Activated CD4-positive, alpha-beta T cell treated with anti-CD3 and anti-CD28 coated beads, Interleukin-2, amount 50 U/mL, for 4 hours (primary cell): ENCODE measurements at regions not wholly inside any gene's neighbourhood (a gene's known extent, or its start where the extent isn't known, plus 50 kb on each side); places are given as distances from the start of the nearest gene placed in this dataset.
"Not testable (repeated sequence)": the region's sequence is repeated elsewhere in the genome, so short reads cannot be mapped to it uniquely, and the experiment has no call there.

Experiments used
- DNase-seq, 2 experiments: peaks; one replicate each; pipeline ENCODE4 v3.0.0-alpha.2; 2020

DNA sequence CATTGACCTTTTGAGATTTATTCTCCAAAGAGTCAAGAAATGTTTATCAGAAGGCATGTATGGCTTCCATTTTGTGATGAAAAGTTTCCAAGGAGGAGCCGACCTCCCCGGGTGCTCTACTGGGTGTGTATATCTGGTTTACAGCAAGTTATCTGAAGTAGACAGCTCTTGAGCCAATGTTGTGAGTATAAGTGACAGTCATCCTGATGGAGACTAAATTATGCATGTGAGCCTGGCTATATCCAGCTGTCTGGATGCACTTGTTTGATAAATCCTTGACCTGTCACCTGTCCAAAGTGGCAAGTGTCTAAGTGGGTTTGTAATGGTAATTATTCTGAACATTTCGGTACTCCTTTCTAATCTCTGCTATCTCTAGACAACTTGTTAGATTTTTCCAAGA lies 142.2 kb downstream of the NR2F2 start:
- DNase-seq = no peak

DNA sequence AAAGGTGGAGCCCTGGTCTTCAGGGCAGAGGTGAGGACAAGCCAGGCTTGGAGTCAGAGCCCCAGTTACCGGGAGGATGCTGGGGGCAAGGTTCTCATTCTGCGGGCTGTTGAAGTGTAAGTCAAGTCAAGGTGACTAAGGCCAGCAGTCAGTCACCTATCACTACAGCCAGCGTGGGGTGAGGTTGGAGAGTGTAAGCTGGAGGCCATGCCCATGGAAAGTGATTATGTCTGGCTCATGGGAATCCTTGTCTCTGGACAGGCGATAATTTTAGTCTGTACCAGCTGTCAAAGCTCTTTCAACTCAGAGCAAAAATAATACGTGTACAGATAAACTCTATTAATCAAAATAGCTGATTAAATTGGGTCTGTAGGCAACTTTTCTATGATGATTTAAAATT lies 143.1 kb downstream of the NR2F2 start:
- DNase-seq = no peak

DNA sequence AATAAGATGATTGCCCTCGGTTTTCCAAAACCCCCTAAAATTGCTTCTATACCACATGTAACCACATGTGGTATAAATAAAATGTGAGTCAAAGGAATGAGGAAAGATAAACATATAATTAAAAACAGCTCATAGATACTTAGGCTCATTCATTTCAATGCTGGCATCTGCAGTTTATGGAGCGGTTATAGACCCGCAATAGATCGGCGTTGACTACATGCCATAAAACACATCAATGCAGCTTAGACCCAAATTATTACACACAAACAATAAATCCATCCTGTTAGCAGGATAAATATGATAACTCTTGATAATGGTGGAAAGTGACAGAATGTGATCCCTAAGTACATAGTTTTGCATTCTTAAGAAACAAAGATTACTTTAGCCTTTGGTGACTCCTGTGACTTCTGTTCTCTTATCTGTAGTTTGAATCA lies 143.7 kb downstream of the NR2F2 start:
- no peak for DNase-seq

DNA sequence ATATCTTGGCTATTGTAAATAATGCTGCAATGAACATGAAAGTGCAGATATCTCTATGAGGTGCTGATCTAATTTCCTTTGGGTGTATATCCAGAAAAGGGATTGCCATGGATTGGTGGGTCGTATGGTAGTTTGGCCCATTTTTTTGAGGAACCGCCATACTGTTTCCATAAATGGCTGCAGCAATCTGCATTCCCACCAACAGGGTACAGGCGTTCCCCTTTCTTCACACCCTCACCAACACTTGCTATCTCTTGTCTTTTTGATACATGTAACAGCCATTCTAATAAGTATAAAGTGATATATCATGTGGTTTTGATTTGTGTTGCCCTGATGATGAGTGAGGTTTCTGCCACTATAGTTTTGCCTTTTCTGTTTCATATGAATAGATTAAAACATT lies 146.7 kb downstream of the NR2F2 start:
- no peak for DNase-seq

DNA sequence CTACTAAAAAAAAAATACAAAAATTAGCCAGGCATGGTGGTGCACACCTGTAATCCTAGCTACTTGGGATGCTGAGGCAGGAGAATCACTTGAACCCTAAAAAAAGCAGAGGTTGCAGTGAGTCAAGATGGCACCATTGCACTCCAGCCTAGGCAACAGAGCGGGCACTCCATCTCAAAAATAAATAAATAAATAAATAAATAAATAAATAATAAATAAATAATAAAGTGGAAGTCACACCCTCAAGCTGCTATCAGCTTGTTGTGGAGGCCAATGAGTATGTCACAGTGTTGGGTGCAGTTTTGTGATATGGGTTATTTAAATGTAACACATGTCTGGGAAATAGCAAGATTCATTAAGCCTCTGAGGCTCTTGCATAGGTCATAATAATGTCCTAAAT lies 153.9 kb downstream of the NR2F2 start:
- not testable (repeated sequence) for DNase-seq

DNA sequence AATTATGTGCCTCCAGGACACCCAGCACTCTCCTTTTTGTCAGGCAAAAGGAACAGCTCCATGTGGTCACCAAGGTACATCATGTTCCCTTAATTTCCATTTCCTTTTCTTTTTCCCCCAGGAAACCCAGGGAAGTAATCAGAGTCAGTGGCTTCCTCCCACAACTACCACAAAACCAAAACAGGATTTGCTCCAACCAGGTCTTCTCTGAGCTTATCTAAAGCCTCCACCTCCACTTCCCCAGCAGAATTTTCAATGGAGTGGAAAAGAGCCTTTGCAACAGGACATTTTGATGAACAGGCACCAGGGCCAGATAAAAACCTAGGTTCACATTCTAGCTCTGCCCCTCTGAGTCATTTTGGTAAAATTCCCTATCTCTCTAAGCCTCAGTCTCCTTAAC lies 154.3 kb downstream of the NR2F2 start:
- DNase-seq = no peak

DNA sequence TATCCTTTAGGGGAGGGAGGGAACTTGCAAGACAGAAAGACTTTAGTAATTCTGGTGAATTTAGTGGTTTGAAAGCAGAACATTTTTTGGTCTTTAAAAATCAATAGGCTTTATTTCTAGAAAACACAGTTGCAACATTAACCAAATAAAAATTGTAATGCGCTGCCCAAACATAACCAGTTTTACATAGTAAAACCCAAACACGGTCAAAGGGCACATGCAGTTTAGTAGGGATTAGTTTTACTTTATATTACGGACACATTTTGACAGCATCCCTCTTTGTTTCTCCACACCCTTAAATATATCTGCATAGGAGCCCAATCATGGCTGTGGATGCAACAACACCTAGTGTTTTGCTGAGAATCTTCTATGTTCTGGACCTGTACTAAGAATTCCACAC lies 156.7 kb downstream of the NR2F2 start:
- no peak for DNase-seq

DNA sequence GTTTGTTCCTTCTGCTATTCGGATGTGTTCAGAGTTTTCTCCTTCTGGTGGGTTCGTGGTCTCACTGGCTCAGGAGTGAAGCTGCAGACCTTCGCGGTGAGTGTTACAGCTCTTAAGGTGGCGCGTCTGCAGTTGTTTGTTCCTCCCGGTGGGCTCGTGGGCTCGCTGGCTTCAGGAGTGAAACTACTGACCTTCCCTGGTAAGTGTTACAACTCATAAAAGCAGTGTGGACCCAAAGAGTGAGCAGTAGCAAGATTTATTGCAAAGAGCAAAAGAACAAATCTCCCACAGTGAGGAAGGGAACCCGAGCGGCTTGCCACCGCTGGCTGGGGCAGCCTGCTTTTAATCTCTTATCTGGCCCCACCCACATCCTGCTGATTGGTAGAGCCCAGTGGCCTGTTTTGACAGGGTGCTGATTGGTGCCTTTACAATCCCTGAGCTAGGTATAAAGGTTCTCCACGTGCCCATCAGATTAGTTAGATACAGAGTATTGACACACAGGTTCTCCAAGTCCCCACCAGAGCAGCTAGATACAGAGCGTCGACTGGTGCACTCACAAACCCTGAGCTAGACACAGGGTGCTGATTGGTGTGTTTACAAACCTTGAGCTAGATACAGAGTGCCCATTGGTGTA lies 160.7 kb downstream of the NR2F2 start:
- not testable (repeated sequence) for DNase-seq

DNA sequence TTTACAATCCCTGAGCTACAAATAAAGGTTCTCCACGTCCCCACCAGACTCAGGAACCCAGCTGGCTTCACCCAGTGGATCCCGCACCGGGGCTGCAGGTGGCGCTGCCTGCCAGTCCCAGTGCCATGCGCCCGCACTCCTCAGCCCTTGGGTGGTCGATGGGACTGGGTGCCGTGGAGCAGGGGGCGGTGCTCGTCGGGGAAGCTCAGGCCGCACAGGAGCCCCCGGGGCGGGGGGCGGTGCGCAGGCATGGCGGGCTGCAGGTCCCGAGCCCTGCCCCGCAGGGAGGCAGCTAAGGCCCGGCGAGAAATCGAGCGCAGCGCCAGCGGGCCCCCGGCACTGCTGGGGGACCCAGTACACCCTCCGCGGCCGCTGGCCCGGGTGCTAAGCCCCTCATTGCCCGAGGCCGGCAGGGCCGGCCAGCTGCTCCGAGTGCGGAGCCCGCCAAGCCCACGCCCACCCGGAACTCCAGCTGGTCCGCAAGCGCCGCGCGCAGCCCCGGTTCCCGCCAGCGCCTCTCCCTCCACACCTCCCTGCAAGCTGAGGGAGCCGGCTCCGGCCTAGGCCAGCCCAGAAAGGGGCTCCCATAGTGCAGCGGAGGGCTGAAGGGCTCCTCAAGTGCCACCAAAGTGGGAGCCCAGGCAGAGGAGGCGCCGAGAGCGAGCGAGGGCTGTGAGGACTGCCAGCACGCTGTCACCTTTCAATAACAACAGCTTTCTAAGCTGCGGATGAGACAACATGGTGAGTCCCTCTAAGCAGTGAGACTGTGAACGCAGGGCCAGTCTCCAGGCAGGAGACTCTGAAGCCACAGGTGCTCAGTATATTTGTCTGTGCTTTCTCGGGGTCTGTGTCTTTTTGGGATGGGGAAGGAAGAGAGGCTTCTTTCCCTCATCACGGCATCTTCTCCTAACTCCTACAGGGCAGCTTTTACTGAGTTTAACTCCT lies 161.5 kb downstream of the NR2F2 start:
- not testable (repeated sequence) for DNase-seq

DNA sequence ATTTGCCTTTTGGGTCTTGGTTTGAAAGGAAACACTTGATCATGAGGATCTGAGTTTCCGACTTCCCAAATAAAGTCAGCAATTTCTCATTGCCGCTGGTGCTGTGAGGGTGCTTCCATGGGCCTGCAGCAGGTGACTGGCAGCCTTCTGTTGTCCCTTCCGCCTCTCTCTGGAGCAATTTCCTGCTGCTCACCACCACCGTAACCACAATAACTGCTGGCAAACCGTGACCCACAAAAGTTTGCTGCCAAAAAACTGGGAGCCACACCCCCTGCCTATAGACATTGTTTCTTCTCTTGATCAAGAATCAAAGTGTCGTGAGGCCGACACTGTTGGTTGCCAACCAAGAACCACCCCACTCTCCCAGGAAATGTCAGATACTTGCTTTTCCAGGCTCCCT lies 164.0 kb downstream of the NR2F2 start:
- no peak for DNase-seq

DNA sequence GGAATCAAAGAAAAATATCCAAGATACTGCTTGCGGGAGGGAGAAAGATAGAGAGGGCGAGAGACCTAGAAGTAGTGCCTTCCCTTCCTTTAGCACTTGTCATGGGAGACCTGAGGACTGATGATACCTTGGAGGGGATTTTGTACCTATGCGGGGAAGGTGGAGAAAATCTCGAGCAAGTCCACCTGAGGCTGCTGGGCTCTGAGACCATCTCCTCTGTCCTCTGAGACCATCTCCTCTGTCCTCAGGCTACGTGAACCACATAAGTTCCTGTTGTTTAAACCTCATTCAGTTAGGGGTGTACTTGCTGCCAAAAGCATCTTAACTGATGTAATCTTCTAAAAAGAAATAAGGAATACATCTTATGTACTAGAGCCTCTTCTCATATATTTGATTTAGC lies 164.9 kb downstream of the NR2F2 start:
- DNase-seq = no peak

DNA sequence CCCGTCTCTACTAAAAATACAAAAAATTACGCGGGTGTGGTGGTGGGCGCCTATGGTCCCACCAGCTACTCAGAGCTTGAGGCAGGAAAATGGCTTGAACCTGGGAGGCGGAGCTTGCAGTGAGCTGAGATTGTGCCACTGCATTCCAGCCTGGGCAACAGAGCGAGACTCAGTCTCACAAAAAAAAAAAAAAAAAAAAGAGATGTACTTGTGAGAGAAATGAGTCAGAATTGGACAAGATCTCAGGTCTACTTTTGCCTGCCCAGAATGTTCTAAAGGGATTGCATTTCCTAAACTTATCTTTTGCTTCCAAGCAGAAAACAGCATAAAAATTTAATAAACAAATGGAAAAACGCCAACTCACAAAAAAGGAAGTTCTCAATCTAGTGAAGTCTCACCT lies 167.5 kb downstream of the NR2F2 start:
- DNase-seq = no peak

DNA sequence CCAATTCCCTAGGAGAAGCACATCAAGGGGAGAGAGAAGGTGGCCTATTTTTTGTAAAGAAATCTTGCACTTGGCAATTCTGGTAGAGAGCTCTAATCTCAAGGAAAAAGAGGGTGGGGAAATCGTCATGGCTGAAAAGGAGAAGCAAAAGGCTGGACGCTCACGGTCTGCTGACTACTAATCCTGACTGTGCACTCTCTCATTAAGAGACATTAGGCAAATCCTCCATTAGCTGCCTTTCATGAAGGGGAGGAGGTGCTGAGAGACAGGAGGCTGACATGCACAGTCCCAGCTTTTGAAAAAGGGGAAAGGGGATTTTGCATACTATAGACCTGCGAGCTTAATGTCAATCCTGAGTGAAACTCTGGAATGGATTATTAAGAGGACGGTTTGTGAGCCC lies 170.0 kb downstream of the NR2F2 start:
- DNase-seq = no peak

DNA sequence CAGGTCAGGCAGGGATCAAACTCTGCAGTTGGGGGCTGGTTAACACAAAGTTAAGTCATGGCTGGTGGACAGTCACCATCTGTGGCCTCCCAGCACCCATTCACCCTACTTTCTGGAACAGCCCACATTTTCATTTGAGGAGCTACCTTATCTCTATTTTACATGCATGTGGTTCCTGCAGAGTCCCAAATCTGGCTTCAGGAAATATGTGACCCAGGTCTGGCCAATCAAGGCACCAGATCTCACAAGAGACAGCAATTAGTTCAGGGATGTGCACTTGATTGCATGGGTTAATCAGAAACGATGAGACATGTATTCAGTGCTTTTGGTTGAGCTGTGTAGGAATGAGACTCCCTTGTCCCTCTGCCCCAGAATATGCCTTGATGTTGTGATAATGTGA lies 170.9 kb downstream of the NR2F2 start:
- no peak for DNase-seq

DNA sequence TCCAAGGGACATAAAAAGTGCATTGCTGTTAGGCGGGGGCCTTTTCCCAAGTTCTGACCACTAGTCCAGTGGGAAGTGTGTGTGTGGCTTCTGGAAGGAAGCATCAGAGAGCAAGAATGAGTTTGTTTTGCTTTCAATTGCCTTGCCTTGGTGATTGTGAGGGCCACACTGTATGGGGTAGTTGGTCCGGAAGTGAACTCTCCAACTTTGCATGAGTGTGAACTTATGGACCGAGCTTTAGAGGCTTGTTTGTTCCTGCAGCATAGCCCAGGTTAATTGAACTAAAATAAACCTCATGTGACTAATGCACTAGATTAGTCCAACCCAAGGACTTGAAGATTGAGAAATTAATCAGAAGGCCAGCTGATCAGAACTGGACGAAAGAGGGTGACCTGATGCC lies 171.7 kb downstream of the NR2F2 start:
- no peak for DNase-seq

DNA sequence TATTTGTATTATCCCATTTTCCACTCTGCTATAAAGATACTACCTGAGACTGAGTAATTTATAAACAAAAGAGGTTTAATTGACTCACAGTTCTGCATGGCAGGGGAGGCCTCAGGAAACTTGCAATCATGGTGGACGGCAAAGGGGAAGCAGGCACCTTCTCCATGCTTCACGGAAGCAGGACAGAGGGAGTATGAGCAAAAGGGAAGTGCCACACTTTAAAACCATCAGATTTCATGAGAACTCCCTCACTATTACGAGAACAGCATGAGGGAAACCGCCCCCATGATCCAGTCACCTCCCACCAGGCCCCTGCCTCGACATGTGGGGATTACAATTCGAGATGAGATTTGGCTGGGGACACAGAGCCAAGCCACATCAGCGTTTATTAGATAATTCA lies 172.8 kb downstream of the NR2F2 start:
- no peak for DNase-seq

DNA sequence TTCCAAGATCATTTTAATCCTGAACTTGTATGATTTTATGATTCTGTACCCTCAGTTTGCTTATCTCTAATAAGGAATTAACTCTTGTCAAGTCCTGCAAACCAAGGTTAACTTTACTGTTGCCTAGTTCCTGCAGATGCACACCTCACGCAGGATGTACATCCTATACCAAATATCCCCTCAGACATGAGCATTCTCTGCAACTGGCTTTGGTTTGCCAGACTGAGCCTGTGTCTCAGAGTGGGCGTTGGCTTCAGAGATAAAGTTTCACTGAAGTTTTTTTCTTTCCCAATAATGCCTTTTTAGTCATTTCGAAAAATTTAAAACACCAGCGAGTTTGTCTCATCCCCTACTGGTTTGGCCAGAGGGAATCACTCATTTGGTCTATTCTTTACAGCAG lies 173.9 kb downstream of the NR2F2 start:
- DNase-seq = no peak

DNA sequence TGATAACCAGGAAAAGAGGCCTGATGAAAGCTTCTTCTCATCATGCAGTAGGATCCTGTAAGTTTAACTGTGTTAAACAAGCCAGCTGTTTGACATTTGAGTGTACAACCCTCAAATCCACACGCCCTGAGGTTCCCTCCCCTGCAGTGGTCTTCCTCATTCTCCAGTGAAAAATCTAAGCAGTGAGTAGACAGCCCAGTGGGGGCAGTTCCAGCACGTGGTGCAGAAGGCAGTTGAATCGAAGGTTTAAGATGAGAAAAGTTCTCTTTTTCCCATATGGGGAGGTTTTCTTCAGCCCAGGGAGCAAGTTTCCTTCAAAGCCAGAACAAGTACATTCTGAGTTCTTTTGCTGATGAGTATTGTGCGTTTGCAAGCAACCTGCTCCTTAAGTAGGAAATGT lies 174.5 kb downstream of the NR2F2 start:
- DNase-seq = no peak

DNA sequence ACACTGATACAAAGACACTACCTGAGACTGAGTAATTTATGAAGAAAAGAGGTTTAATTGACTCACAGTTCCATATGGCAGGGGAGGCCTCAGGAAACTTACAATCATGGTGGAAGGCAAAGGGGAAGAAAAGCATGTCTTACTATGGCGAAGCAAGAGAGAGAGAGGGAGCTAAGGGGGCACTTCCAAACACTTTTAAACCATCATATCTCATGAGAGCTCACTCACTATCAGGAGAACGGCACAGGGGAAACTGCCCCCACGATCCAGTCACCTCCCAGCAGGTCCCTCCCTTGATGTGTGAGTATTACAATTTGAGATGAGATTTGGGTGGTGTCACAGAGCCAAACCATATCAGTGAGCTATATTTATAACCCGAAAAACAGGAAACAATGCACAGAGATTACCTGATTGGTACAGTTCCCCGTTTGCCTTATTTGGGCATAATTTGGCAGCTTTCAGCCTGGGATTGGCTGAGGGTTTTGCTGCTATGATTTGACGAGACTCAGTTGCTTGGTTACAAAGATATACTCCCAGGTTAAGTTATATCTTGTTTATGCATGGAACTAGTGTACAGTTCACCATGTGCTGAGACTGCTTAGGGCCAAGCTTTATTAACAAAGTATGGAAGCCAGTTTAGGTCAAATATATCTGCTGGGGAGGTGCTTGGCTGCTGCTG lies 184.2 kb downstream of the NR2F2 start:
- DNase-seq = no peak

DNA sequence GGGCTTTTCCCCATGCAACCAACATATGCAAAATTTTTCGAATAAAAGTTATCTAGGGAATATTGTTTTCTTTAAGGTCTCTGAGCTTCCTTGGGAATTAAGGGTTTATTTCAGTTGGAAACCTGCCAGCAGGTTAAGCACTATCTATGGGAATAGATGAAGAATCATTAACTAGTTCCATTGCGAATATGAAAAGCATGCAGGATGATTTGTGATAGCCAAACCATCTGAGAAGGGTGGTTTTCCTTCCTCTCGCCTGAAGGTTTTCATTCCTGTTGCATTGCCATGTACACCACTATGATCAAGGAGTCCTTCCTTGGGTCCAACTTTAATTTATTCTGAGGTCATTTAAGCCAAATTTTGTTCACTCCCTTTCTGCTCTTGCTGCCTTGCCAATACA lies 184.9 kb downstream of the NR2F2 start:
- no peak for DNase-seq

DNA sequence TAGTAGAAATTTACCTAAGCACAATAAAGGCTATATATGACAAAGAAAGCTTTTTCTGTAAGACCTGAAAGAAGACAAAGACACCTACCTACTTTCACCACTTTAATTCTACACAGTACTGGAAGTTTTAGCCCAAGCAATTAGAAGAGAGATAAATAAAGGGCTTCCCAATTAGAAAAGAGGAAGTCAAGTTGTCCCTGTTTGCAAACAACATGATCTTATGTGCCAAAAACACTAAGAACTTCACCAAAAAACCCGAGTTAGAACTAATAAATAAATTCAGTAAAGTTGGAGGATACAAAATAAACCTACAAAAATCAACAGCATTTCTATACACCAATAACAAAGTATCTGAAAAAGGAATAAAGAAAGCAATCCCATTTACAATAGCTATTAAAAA lies 190.9 kb downstream of the NR2F2 start:
- no peak for DNase-seq

DNA sequence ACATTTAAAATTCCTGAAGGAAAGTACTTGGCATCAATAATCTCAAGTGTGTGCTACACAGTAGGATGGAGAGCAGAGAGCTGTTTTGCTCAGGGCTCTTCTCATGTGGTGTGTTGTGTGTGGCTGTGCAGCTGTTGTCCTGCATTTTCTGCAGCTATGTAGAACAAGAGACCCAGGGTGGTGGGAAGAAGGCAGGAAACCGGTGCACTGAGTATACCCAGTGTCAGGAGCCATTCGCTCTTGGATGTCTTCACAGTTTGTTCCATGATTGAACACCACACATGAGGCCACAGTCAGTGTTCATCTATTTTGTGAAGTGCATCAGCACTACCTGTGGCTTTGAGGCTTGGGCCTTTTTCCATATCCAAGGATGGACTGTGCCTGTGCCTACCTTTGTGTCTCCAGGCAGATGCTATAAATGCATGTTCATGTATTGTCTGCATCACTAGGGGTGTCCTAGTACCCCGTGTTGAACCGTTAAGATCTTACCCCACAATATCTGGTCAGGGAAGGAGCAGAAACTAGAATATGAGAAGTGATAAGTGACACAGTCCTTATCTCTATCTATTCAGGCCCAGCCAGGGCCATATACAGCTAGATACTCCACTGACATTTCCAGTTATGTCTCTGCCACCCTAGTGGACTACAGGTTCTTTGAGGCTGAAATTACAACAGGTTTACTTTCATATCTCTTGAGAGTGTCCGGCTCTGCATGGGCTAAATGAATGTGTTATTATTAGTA lies 194.3 kb downstream of the NR2F2 start:
- DNase-seq = no peak

DNA sequence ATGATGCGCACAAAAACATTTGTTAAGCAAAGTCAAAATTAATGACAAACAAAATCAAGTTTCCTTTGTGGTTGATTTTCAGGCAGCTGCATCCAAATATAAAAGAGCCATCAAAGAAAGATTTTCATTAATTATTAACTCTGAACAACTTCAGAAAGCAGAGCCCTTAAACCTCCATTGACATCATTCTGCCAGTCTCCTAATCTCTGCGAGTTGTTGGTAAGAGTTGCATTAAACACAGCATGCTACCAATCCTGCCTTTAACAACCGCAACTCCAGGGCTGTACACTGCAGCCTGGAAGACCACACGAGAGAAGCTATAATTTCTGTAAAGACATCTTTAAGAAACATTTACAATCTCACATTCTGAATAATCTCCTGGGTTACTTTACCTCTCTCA lies 204.6 kb downstream of the NR2F2 start:
- DNase-seq = no peak
